HepG2 (cell line): ENCODE measurements at regions not wholly inside any gene's neighbourhood (a gene's known extent, or its start where the extent isn't known, plus 50 kb on each side); places are given as distances from the start of the nearest gene placed in this dataset.

Source experiments
- ATAC-seq: fragments of 200-7000 bp; cut with Tn5 transposase; 3 replicates; pipeline ENCODE4 v1.9.1; 2020; ENCODE audit warnings: mild to moderate bottlenecking, moderate library complexity
- BruUV-seq: library from RNA; stranded (reverse); fragments of 400-500 nt; replicated peaks from 2 replicates; lab custom pipeline; 2021; lab: Mats Ljungman, UMichigan
- CTCF ChIA-PET: fragments of 300-600 bp; formaldehyde crosslinking; extraction: SDS; loops from one replicate; lab custom pipeline; 2021; ENCODE audit warnings: low total read pairs, inconsistent platforms, low intra/inter-chr PET ratio; lab: Yijun Ruan, JAX
- POLR2A ChIA-PET: fragments of 350-600 bp; sonication (Branson Sonifier 250); formaldehyde crosslinking; loops from one replicate; lab custom pipeline; 2020; ENCODE audit warnings: antibody characterized with exemption, inconsistent platforms; lab: Yijun Ruan, JAX
- DNase-seq: peaks from one replicate; pipeline ENCODE4 v3.0.0-alpha.2; 2015; ENCODE audit warnings: low spot score
- FAIRE-seq: peaks from 3 replicates; lab custom pipeline; 2011; peaks lifted over from hg19 to GRCh38; lab: Jason Lieb, UNC
- H2AFZ ChIP-seq: one replicate; pipeline ENCODE4 v1.6.1; 2011; ENCODE audit warnings: low read length, inconsistent platforms
- H3K27ac ChIP-seq: fragments of 300-600 bp; 3 replicates; pipeline ENCODE4 v1.8.0; 2011; ENCODE audit warnings: mixed run types, mild to moderate bottlenecking, mixed read lengths, low read length, inconsistent platforms; ENCODE audit not compliant: insufficient read depth; ENCODE audit errors: extremely low read length
- H3K27me3 ChIP-seq, 2 experiments: fragments of 200-600 bp in 1 of 2; 2 replicates in 1 of 2; 3 replicates in 1 of 2; pipeline versions ENCODE4 v1.6.0 to v1.8.0; 2011; ENCODE audit warnings: low read length in 2 of 2, mild to moderate bottlenecking in 2 of 2, moderate library complexity in 2 of 2, inconsistent platforms in 1 of 2; ENCODE audit not compliant: insufficient read depth in 2 of 2, control insufficient read depth in 1 of 2
- H3K36me3 ChIP-seq, 2 experiments: fragments of 200-600 bp in 1 of 2; replicated peaks in 1 of 2; 2 replicates in 1 of 2; 3 replicates in 1 of 2; pipeline versions ENCODE4 v1.5.1 to v1.8.0; 2011; ENCODE audit warnings: low read length in 2 of 2, inconsistent platforms in 1 of 2; ENCODE audit not compliant: insufficient read depth in 2 of 2, control insufficient read depth in 1 of 2
- H3K4me1 ChIP-seq: 2 replicates; pipeline ENCODE4 v1.5.1; 2012; ENCODE audit warnings: low read length, inconsistent platforms; ENCODE audit not compliant: insufficient read depth
- H3K4me2 ChIP-seq: 2 replicates; pipeline ENCODE4 v1.6.0; 2011; ENCODE audit warnings: low read depth, low read length, inconsistent platforms
- H3K4me3 ChIP-seq, 3 experiments: fragments of 200-600 bp in 1 of 3; sonication (generic), shearing (Covaris generic) in 1 of 3; replicated peaks in 1 of 3; 2 replicates each; pipeline ENCODE4 v1.5.1; 2011 to 2016; ENCODE audit warnings: low read length in 3 of 3, inconsistent platforms in 2 of 3, low read depth in 2 of 3, mild to moderate bottlenecking in 2 of 3, control low read depth in 1 of 3, mixed read lengths in 1 of 3; ENCODE audit not compliant: insufficient read depth in 1 of 3
- H3K79me2 ChIP-seq: one replicate; pipeline ENCODE4 v1.6.1; 2011; ENCODE audit warnings: low read length, inconsistent platforms; ENCODE audit not compliant: insufficient read depth
- H3K9ac ChIP-seq: 2 replicates; pipeline ENCODE4 v1.6.0; 2011; ENCODE audit warnings: mild to moderate bottlenecking, low read depth, low read length, inconsistent platforms; ENCODE audit not compliant: insufficient read depth
- H3K9me3 ChIP-seq: 2 replicates; pipeline ENCODE4 v1.5.1; 2012; ENCODE audit warnings: mild to moderate bottlenecking, low read length
- H4K20me1 ChIP-seq: 2 replicates; pipeline ENCODE4 v1.6.0; 2011; ENCODE audit warnings: inconsistent platforms, mild to moderate bottlenecking, low read length, moderate library complexity; ENCODE audit not compliant: insufficient read depth
- HHEX ChIP-seq: IDR thresholded peaks from 2 replicates; pipeline ENCODE4 v1.6.1; 2016; ENCODE audit warnings: control low read depth
- MAFF ChIP-seq: IDR thresholded peaks from 2 replicates; pipeline ENCODE4 v1.6.1; 2011; ENCODE audit warnings: low read depth, low read length, improper control_type of control experiment
- ZFP36 ChIP-seq: fragments of 150-350 bp; IDR thresholded peaks from 2 replicates; pipeline ENCODE4 v1.6.1; 2018; ENCODE audit warnings: borderline replicate concordance, low read length, low read depth; ENCODE audit not compliant: partially characterized antibody
- WGBS: methylation state at CpG from one replicate; pipeline ENCODE4 v1.1.6; 2017; ENCODE audit warnings: low lambda C conversion rate; 5-methylcytosine and 5-hydroxymethylcytosine counted together
- in situ Hi-C: cut with HindIII; loops from 2 replicates; pipeline ENCODE4 v1.10.0; 2017; ENCODE audit warnings: low pct_unique_long_range_greater_than_20kb; ENCODE audit not compliant: extremely low pct_ligation_motif_present
- intact Hi-C: fragments of 100-400 bp; cut with micrococcal nuclease; formaldehyde crosslinking; loops from one replicate; pipeline ENCODE4 v1.10.0; 2022; ENCODE audit not compliant: unreplicated experiment
- TF ChIP-seq, protein P1 (sequence below): sonication (generic); formaldehyde crosslinking; IDR thresholded peaks from 2 replicates; pipeline ENCODE4 v1.8.0; 2022; ENCODE audit warnings: mild to moderate bottlenecking, missing genetic modification reagents; ENCODE audit not compliant: insufficient replicate concordance
- TF ChIP-seq, protein P2 (sequence below), 2 experiments: sonication (generic) in 1 of 2; formaldehyde crosslinking in 1 of 2; IDR thresholded peaks; 2 replicates each; pipeline versions ENCODE4 v1.5.1 to v1.6.1; 2011 to 2020; ENCODE audit warnings: borderline replicate concordance in 1 of 2, low read depth in 1 of 2, low read length in 1 of 2, mild to moderate bottlenecking in 1 of 2, missing genetic modification reagents in 1 of 2, moderate library complexity in 1 of 2

GRCh38 chr2:240246173-240246820 lies 105.8 kb upstream of the OTOS start:
- Histone ChIP-seq H4K20me1 (no peaks in the 10 kb centered on the region), H3K4me2 (no peak overlapping the region)

DNA sequence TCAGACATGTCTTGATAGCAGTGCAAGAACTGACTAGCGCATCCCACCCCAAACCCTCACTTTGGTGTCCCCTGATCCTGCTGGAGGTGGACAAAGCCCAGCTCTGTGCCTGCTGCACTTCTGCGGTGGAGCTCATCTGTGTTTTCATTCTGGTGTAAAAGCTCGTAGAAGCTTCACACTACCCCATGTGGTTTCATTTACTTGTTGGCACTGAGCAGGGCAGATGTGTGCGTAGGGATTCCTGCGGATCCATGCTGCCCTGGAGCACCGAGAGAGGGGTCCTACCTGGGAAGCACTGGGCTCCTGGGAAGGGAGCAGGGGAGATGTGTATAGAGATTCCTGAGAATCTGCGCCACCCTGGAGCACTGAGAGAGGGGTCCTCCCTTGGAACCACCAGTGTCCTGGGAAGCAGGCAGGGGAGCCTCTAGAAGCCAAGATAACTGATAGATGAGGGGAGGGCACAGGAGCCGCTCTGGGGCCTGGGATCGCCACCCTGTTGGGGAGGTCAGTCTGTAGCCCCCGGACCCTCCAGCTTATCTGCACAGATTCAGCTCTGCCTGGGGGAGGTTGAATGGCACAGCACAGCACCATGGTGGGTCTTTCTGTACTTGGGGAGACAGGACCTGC lies 106.9 kb upstream of the OTOS start:
- Histone ChIP-seq H3K9me3 (no peaks in the 10 kb centered on the region), H3K4me3 (no peak overlapping the region), H3K36me3 (no peaks in the 10 kb centered on the region), H3K27ac (no peak overlapping the region), H3K27me3 (peaks cover 0 to 13% of the 10 kb centered on the region in 2 experiments; a peak in 1 of 5 replicates), H3K4me2 (no peak overlapping the region), H3K79me2 (no peaks in the 10 kb centered on the region), H2AFZ (no peak overlapping the region), H3K4me1 (peaks cover 30% of the 10 kb centered on the region), H4K20me1 (no peaks in the 10 kb centered on the region), H3K9ac (no peak overlapping the region)
- 78% methylated on average over 10 of the region's 10 CpGs for WGBS
- POLR2A ChIA-PET, result interaction anchor here (1.3 kb wide), 1 partner anchor 9 kb away, joined by 6 read pairs; no protein-coding TSS in a partner anchor
- FAIRE-seq, result no peak
- intact Hi-C loops, result no loop called here
- no TSS peak for BruUV-seq
- in situ Hi-C loops, result no loop called here
- TF ChIP-seq HHEX, result no peak
- TF ChIP-seq, protein P1, sequence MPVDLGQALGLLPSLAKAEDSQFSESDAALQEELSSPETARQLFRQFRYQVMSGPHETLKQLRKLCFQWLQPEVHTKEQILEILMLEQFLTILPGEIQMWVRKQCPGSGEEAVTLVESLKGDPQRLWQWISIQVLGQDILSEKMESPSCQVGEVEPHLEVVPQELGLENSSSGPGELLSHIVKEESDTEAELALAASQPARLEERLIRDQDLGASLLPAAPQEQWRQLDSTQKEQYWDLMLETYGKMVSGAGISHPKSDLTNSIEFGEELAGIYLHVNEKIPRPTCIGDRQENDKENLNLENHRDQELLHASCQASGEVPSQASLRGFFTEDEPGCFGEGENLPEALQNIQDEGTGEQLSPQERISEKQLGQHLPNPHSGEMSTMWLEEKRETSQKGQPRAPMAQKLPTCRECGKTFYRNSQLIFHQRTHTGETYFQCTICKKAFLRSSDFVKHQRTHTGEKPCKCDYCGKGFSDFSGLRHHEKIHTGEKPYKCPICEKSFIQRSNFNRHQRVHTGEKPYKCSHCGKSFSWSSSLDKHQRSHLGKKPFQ, result no peak
- TF ChIP-seq, all 625 proteins: peak for 0
- DNase-seq (no peak), ATAC-seq (no peak)
- CTCF ChIA-PET, result no interaction called here

More at GRCh38 chr2:240246173-240246820, 105.8 kb upstream of the OTOS start:
- BruUV-seq, result no TSS peak
- Histone ChIP-seq H3K36me3 (no peaks in the 10 kb centered on the region), H3K27ac (no peak overlapping the region), H3K79me2 (no peaks in the 10 kb centered on the region), H3K4me3 (no peak overlapping the region), H2AFZ (no peak overlapping the region), H3K27me3 (peaks cover 0 to 13% of the 10 kb centered on the region in 2 experiments; a peak in 1 of 5 replicates), H3K4me1 (peaks cover 21% of the 10 kb centered on the region), H3K9ac (no peak overlapping the region), H3K9me3 (no peaks in the 10 kb centered on the region)
- ATAC-seq (no peak), FAIRE-seq (no peak), DNase-seq (no peak)
- ChIA-PET POLR2A (interaction anchor here (1.3 to 1.5 kb wide), 2 partner anchors 10 kb away, joined by 5 to 6 read pairs; no protein-coding TSS in a partner anchor), CTCF (no interaction called here)
- intact Hi-C loops (no loop called here), in situ Hi-C loops (no loop called here)
- TF ChIP-seq ZFP36, result peak; percentile 49
- no peak for TF ChIP-seq MAFF
- TF ChIP-seq, protein P2, sequence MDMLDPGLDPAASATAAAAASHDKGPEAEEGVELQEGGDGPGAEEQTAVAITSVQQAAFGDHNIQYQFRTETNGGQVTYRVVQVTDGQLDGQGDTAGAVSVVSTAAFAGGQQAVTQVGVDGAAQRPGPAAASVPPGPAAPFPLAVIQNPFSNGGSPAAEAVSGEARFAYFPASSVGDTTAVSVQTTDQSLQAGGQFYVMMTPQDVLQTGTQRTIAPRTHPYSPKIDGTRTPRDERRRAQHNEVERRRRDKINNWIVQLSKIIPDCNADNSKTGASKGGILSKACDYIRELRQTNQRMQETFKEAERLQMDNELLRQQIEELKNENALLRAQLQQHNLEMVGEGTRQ (IDR thresholded peaks at IDR 0.05; ENCODE audit: low read depth, low read length), result no peak
- TF ChIP-seq, protein P2 (CRISPR knock-in tag; IDR thresholded peaks at IDR 0.05; ENCODE audit: borderline replicate concordance), result no peak
- WGBS, result 73% methylated on average over 15 of the region's 15 CpGs
